Glomerular visceral epithelial cell (primary cell): ENCODE measurements at regions not wholly inside any gene's neighbourhood (a gene's known extent, or its start where the extent isn't known, plus 50 kb on each side); places are given as distances from the start of the nearest gene placed in this dataset.

ENCODE experiments used
- DNase-seq: peaks from one replicate; pipeline ENCODE4 v3.0.0-alpha.2; 2016; ENCODE audit errors: extremely low spot score

DNA sequence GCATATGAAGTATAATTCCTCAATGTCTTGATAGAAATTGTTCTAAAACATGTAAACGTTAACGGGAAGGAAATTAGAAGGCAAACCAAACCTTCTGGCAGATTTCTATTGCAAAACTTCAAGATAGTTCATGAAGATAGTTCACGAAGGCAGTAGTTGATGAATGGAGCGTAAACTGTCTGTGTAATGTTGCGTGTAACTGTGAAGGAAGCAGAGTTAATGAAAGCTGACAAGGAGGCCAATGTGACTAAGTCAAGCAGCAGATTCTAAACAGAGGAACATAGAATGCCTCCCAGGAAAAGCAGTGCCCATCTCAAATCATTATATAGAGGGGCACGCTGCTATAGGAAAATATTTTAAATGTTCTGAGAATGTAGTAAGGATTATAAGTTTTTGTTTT lies 659.7 kb upstream of the IGFBP3 start:
- DNase-seq = no peak

DNA sequence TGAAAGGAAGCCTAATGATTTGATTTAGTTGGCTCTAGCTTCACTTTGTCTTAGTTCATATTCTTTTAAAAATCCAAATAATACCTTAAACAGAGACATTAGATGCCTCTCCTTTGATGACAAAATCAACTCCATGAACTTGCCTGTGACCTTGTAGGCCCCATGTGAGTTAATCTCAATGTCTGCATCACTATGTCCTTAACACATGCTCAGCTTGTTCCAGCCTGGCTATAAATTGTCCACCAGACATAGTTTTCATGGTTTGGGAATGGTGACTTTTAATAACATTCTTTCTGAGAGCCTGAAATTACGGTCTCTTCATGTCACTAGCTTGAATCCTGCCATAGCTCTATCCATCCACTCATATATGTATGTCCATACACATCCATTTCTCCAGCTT lies 656.3 kb upstream of the IGFBP3 start:
- DNase-seq = no peak

DNA sequence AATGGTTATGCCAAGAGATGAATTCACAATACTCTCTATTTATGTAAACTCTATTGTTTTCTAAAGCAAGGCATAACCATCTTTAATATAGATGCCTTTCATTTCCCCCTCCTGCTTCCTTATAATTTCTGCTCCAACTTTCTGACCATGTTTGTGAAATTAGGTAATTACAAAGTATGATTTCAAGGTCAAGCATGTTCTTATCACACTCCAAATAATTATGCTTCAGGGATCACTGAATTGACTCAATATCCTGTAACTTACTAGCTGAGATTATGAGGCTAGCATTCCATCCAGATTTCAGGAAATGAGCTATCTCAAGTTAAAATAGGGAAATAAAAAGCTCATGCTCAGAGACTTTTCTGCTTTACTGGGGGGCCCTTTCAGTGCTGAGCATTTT lies 655.9 kb upstream of the IGFBP3 start:
- peak; percentile 4 for DNase-seq

DNA sequence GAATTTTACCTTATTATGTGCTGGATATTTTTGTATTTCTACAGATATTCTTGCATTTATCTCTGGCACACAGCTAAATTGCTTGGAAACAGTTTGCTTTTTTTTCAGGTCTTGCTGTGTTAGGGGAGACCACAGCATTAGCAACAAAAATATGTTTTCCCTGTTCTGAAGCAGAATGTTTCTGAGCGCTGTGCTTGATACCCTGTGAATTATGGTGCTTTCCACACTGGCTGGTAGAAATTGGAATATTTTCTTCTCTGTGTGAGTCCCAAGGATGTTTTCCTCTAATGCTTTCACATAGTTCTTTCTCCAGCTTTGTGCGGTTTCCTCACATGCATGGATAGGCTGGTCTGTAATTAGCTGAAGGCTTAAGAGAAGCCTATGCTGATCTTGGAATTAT lies 651.6 kb upstream of the IGFBP3 start:
- DNase-seq = no peak

DNA sequence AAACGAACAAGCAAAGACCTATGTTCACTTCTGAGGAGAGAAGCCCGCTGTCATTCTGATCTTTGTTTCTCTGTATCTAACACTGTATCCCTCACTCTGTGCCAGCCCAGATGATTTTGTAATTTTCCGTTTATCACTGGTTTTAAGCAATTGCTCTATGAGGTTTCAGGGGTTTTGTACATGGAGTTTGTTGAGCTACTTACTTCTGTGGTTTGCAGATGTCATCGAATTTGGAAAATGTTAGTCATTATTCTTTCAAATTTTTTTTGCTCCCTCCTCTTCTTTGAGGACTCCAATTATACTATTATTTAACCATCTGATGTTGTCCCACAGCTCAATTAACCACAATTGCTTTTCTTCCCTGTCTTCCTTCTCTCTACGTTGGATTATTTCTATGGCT lies 650.9 kb upstream of the IGFBP3 start:
- no peak for DNase-seq

DNA sequence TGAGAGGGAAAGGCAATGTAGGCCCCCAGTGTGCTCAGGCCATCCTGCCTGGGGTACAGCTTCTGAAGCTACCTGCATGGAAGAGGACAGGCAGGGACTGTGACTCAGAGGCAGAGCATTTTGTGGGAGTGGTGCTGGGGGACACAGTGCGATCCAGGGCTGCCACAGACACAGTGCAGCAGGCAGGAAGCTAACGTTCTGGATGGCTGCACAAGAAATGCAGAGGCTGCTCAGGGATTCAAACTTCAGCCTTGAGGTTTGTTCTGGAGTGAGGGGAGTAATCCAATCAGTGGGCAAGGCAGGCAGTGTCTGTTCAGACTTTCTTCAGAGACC lies 648.0 kb upstream of the IGFBP3 start:
- DNase-seq = peak; percentile 89

DNA sequence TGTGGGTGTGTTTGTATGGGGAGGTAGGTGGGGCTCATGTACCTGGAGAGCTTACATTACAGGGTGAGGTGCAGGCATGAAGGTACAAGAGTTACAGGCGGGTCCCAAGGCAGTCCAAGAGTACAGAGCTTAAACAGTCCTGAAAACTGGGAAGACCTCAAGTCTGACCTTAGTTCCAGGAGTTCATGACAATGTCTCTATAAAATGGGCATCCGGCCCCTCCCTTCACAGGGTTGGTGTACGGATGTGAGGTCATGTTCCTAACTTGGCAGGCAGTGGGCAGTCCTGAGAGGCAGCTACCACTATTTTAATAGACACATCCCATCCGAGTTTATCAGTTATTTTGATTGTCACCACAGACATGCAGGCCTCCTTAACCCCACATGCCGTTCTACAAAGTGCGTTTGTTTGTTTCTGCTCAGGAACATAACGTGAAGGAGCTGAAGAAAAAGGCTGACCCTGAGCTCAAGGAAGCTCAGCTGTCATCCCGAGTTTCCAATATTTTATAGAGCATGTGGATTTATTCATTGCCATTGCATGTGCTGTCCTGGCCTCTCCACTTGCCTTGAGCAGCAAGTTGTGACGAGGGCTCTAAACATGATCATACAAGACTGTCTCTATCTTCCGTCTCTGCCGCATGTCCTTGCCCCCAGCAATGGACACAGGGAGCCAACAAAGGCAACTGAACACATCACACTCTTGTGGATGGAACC lies 647.5 kb upstream of the IGFBP3 start:
- DNase-seq = peak; percentile 71

DNA sequence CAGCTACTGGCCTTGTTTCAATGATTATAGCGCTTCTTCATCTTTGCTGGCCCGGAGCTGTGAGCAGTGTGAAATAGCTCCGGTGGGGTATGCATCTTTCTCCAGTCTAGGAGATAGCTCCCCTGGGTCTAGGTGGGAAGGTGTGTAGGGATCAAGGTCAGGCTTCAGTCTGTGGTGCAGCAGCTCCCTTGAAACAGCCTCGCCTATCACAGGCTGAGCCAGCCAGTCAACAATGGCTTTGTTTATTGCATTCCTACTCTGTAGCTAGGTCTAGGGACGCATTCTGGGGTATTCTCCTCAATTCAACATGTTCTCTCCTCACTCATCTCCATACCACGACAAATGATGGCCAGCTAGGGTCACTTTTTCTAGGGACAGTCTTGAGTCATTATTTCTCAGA lies 646.8 kb upstream of the IGFBP3 start:
- no peak for DNase-seq

DNA sequence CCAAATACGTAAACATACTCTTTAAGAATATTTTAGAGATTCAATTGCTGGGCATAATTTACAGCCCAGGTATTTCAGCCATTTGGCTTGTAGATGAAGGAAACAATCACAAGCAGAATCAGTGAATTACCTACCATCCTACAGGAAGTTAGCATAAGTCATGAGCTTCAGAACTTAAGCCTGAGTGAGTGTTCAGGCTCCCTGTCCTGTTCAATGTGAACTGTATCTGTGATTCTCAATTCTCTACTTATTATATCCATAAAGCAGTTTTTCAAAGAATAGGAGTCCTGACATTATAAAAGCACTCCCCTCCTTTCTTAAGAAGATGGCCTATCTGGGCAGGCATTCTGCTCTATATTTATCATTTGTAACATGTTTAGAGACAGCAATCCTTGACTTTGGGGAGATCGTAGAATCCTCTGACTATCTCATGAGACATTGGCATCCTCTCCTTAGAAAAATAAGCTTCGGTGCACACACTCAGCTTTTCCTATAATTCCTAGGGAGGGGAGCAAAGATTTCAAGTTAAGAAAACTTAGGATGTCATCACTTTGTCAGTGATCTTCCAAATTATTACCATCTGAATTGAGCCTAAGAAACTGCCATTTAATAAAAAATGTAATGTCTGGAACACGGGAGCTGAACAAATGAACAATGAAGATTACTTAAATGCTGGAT lies 645.2 kb upstream of the IGFBP3 start:
- DNase-seq = no peak

DNA sequence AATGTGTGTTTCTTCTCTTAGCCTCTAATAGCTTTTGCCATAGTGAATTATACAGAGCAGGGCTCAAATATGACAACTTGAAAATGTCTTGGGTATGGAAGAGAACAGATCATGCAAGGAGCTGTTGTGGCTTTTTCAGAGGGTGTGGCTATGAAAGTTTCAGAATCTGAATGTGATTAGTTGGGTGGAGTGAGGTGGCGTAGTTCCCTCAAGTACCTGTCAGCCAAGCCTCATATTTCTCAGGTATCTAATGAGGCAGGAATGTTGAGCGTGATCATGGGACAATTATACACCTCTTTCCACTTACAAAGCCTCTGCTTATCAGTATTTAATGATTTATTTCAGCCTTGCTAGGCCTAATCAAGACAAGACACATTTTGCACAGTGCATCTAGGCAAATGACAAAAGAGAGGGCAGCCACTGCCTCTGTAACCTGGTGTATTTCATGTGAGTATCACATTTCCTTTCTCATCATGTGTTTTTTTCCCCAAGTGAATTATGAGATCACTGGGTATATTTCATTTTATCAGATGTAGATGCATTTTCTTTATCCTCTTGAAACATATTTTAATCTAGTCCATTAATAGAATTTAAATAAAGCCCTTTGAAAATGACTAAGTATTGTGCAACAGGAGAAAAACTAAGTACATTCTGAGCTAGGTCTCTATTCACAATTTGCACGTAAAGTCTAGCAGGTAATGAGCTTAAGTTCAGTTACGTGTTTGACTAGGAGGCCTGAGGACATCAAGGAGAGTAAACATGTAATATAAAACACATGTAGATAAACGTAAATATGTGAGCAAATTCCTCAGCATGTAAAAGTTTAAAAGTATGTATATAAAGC lies 644.4 kb upstream of the IGFBP3 start:
- DNase-seq = no peak

DNA sequence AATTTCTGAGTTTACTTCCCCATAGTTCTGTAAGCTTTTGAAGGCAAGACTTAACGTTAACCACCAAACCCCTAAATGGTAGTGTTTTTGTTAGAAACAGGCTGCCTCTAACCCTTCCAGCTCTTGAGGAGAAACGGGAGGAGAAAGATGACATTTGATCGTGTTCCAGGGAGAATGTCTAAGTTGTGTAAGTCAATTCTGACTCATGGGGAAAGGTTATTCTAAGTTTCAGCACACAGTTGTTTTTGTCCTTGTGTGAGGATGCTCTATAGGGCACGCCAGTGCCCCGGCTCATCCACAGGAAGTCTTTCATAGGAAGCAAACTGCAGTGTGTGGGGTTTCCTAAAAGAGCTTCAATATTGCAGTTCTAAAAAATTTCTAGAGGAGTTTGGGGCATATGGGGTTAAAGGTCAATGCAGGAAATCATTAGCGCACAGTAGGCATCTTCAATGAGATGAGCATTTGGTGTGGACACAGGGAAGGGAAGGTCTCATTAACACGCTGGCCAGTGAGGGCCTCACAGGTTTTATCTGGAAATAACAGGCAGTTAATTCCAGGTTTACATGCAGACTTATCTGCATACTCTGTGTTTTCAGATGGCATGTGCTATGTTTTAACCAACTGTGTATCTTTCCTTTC lies 638.2 kb upstream of the IGFBP3 start:
- DNase-seq = peak; percentile 52

DNA sequence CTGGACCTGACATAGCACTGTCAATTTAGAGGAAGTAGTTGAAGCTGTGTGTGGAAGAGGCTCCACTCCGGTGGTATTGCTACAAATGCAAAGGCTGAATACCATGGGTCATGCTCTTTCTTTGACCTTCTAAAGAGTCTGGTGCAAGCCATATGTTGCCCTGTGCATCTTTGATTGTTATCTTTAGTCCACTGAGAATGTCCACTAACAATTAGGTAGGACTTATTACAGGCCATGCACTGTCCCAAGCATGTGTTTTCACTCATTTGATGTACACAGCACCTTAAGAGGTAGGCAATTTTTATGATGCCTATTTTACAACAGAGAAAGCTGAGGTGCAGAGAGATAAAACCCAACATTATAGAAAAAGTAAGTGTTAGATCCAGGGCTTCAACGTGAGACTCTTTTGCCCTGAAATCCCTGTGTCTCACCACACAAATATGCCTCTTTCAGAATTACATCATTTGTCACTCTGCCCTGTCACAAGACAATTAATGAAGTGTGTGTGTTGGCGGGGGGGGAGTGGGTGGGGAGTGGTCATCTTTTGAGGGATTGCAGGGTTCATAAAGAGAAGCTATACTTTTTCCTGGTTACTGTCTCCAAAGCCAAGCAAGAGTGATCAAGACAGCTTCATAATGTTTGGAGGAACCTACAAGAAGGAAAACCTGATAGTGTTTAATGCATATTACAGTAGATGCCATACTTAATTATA lies 637.6 kb upstream of the IGFBP3 start:
- DNase-seq = peak; percentile 82

DNA sequence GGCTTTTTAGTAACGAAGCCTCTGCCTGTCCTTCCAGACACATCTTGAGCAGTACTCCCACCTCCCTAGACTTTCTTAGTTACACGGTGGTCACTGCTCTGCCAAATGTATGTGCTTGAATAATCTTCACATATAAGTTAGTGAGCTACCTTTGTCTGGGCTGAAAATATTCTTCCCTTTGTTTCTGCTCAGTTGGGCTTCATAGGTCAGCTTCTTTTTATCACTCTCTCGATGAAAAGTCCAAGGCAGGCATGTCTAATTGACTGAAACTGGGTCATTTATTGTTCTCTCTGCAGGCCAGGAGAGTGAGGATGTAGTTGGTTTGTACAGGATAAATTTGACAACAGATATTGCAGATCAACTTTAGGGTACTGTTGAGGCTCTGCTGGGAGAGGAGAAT lies 636.7 kb upstream of the IGFBP3 start:
- no peak for DNase-seq

DNA sequence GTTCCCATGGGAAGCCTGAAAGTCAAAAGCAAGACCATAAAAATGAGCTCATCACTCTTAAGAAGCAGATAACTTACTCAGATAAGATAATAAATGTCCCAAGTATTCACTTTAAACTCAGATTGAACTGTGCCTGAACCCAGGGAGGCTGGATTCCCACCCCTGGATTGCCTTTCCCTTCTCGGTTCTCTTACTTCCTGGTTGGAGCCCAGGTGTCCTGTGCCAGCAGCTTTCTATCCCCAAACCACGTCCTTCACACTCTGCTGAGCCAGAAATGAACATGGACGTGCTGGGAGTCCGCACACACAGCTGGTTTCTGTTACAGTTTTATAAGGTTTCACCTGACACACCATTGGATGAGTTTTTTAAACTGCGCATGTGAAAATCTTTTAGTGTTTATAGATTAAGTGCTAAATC lies 636.2 kb upstream of the IGFBP3 start:
- DNase-seq = peak; percentile 88

DNA sequence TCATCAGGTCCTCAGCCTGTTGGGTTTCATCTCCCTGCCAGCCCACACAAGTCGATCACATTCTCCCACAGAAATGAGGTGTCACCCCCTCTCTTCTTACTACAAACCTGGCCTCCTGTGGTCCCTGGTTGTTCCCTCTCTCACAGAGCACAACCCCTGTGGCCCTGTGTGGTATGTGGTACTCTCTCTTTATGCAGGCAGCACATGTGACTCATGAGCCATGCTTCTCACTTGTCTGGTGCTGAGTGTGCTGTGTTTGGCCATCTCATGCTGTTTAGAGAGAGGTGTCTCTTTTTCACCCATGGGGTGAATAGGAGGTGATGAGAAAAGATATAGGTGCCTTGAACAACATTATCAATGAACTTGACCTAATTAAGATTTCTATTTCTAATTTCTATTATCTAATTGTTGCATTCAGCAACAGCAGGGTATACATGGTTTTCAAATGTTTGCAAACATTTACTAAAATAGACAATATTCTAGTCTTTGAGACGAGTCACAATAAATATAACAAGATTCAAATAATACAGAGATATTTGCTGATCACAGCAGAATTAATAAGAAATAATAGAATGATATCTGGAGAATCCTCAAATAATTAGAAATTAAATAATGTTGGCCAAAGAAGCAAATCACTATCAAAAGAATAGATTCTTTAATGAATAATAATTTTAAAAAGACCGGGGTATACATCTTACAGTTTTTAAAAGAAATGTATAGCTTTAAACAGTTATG lies 633.8 kb upstream of the IGFBP3 start:
- DNase-seq = peak; percentile 66

DNA sequence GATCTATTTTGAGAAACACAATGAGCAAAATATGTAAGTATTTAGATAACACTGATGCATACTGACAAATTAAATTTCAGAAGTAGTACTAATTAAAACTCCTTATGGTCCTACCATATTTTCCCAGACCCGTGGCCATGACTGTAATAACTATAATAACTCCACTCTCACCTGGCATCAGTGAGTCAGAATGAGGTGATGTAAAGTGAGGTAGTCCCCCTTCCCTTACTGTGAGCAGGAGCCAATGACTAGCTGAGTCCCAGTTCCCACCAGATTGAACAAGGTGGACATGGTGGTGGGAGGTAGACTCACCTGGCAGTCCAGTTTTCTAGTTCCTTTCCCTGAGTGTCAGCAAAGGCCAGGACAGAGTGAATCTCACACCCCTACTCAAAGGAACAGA lies 630.5 kb upstream of the IGFBP3 start:
- DNase-seq = no peak

DNA sequence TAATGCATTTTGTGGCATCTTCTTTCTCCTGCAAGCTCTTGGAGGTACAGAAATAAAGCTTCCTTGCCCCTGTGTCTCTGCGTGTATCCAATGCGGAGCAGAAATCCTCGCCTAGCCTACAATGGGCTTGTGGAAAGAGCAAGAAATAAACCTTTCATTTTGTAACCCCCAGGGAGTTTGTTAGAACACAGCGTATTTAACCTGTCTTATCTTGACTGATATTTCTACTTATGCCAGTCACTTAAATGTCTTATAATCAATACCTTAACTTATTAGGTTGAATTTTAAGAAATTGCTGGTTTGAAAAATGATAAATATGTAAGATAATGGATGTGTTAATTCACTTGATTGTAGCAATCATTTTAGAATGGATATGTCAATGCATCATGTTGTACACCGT lies 629.8 kb upstream of the IGFBP3 start:
- DNase-seq = no peak

DNA sequence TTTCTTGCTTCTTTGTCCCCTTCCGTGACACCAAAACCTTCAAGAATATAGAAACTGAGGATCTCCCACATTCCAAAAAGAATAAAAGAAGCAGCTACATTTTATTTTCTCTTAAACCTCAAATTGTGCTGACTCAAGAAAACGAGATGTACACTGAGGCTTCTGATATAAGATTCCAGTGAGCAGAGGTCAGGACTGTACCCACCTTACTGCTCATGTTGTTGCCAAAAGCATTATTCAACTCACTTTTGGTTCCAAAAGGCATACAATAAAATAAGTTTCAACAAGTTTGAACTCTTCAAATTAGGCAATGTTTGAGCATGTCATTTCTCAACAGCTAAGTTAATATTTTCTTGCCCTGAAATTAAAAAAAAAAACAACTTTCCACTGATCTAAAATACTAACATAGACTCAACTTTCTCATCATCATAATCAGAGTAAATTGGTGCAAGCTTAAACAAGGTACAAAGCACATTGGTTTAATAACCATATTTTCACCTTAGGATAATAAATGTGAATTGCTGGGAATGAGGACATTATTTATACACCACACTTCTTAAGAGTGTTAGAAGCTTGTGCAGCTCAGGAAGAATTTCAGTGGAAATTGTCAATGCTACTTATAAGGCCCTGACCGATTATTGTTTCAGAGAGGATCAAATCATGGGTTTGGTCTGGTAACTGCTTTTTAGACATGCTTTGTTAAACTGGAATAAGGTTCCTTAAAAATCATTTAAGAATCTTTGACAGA lies 629.0 kb upstream of the IGFBP3 start:
- no peak for DNase-seq

DNA sequence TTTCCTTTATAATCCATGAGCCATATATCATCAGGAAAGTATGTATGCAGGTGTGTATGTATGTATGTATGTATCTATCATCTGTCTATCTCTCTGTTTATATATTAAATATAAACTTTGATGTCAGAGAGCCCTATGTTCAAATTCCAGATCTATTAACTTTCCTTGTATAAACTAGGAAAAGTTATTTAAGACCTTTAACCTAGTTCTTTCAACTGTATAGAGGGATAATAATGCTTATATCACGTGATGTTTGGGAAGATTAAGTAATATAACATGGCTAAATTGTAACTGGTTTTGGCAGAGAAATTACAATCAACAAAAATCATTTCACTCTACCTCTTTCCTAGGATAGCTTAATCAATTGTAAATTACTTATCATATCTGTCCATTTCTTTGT lies 628.3 kb upstream of the IGFBP3 start:
- no peak for DNase-seq

DNA sequence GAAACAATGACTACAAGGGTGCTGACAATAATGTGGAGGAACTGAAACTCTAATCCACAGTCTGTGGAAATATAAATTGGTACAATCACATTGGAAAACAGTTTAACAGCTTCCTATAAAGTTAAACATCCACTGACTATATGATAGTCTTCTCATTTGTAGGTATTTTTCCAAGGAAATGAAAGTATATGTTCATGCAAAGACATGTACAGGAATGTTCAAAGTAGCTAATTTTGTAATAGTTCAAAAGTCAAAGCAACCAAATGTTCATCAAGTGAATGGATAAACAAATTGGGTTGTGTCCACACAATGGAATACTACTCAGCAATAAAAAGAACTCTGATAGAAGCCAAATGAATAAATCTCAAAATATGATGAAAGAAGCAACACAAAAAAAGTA lies 626.0 kb upstream of the IGFBP3 start:
- DNase-seq = no peak
